IMR-90 (cell line): ENCODE measurements at regions not wholly inside any gene's neighbourhood (a gene's known extent, or its start where the extent isn't known, plus 50 kb on each side); places are given as distances from the start of the nearest gene placed in this dataset.

ENCODE experiments used
- CTCF ChIP-seq: conservative IDR thresholded peaks from 2 replicates; pipeline ENCODE4 v1.5.1; 2012; ENCODE audit warnings: mild to moderate bottlenecking, low read depth, low read length, improper control_type of control experiment
- POLR2A ChIP-seq: IDR thresholded peaks from 2 replicates; pipeline ENCODE4 v1.6.1; 2012; ENCODE audit warnings: mild to moderate bottlenecking, low read depth, low read length
- RFX5 ChIP-seq: IDR thresholded peaks from 2 replicates; pipeline ENCODE4 v1.8.0; 2012; ENCODE audit warnings: low read depth, mild to moderate bottlenecking, low read length, moderate library complexity
- SMC3 ChIP-seq: fragments of 150-350 bp; IDR thresholded peaks from 2 replicates; pipeline ENCODE4 v1.6.1; 2016; ENCODE audit warnings: low read depth, mild to moderate bottlenecking, antibody characterized with exemption, low read length, moderate library complexity

GRCh38 chr9:89974582-89974981 lies 369.8 kb downstream of the GADD45G start:
- TF ChIP-seq RFX5 (no peak), CTCF (no peak), POLR2A (no peak), SMC3 (no peak)
